ENCODE measurements at regions not wholly inside any gene's neighbourhood (a gene's known extent, or its start where the extent isn't known, plus 50 kb on each side); places are given as distances from the start of the nearest gene placed in this dataset.

DNA sequence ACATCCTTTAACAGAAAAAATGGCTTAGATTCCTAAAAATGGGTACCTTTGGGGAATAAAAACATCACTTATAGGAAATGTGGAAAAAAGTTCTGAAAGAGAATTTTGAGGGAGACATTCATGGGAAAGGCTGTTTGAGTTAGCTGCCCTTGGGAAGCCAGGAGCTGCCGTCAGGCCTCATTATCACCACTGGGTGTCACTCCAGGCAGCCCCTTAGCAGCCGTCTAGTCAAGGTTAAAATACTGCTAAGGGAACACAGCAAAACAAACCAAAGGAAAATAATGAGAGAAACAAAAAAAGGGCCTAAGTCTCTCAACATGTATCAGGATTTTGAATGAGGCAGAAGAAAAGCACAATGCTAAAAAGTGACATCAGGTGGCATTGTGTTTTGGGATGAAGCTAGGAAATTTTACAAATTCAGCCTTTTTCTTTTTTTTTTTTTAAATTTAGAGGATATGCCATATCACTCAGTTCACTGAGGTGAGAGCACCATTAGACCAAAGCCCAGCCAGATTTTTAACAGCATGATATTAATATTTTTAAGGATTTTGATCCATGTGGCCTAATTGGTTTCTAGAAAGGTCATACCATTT, 235.3 kb downstream of the GPAT3 start:
- intact Hi-C loops (cut with micrococcal nuclease) = no loop called here
- Histone ChIP-seq H3K4me3 (ENCODE audit: low read length) (no peak overlapping the region), H3K4me1 (ENCODE audit: control insufficient read depth, insufficient read depth, low read length) (no peaks in the 10 kb centered on the region), H3K9me3 (ENCODE audit: control insufficient read depth, insufficient read depth, low read length) (no peaks in the 10 kb centered on the region), H3K36me3 (ENCODE audit: control insufficient read depth, insufficient read depth, low read length) (no peaks in the 10 kb centered on the region), H3K27ac (ENCODE audit: low read length) (no peak overlapping the region), H3K27me3 (ENCODE audit: control insufficient read depth, insufficient read depth, low read length) (no peaks in the 10 kb centered on the region)
- Mint-ChIP-seq H3K36me3 (no peaks in the 10 kb centered on the region), H3K27ac (no peak overlapping the region), H3K9me3 (no peaks in the 10 kb centered on the region), H3K4me3 (no peak overlapping the region), H3K4me1 (no peaks in the 10 kb centered on the region), H3K27me3 (ENCODE audit: low read depth in 2 of 2) (peaks cover 7 to 8% of the 10 kb centered on the region in 2 donors)
- ATAC-seq (no peak), DNase-seq (no peak)
- TF ChIP-seq CTCF (IDR thresholded peaks at IDR 0.05) = no peak
- WGBS (ENCODE audit: insufficient coverage) = 11% methylated on average over 2 of the region's 2 CpGs

DNA sequence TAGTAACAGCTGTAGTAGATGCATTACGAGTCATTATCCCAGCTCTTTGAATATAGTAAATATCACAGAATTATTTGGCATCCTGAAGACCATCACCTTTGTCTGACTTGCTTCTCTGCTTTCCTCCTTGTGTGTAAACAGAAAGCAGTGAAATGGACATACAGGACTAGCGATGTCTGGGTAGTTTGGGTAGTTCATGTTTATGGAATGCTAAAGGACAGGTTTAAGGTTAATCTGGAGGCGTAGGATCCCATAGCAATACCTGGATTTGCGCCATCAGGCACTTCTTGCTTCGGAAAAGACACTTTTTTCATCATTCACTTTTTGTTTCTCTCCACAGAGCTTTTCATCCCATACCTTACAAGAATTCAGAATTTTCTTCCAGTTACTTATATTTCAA, 232.2 kb downstream of the GPAT3 start:
- no peaks in the 10 kb centered on the region for H3K4me1 ChIP-seq (ENCODE audit: control insufficient read depth, insufficient read depth, low read length)
- no peak overlapping the region for H3K4me3 ChIP-seq (ENCODE audit: low read length)
- no peaks in the 10 kb centered on the region for H3K36me3 ChIP-seq (ENCODE audit: control insufficient read depth, insufficient read depth, low read length)
- WGBS (ENCODE audit: insufficient coverage) = 89% methylated on average over 5 of the region's 5 CpGs
- no peaks in the 10 kb centered on the region for H3K9me3 ChIP-seq (ENCODE audit: control insufficient read depth, insufficient read depth, low read length)
- DNase-seq (no peak), ATAC-seq (no peak)
- Mint-ChIP-seq H3K27me3 (ENCODE audit: low read depth in 2 of 2) (peaks cover 4 to 8% of the 10 kb centered on the region in 2 donors), H3K9me3 (no peaks in the 10 kb centered on the region), H3K4me1 (no peaks in the 10 kb centered on the region), H3K27ac (no peak overlapping the region), H3K4me3 (no peak overlapping the region), H3K36me3 (no peaks in the 10 kb centered on the region)
- no peak for TF ChIP-seq CTCF (IDR thresholded peaks at IDR 0.05)
- H3K27ac ChIP-seq (ENCODE audit: low read length) = no peak overlapping the region
- no peaks in the 10 kb centered on the region for H3K27me3 ChIP-seq (ENCODE audit: control insufficient read depth, insufficient read depth, low read length)
- intact Hi-C loops (cut with micrococcal nuclease) = no loop called here

- DNase-seq (no peak), ATAC-seq (no peak)
- 91% methylated on average over 2 of the region's 2 CpGs for WGBS (ENCODE audit: insufficient coverage)
- Histone ChIP-seq H3K36me3 (ENCODE audit: control insufficient read depth, insufficient read depth, low read length) (no peaks in the 10 kb centered on the region), H3K4me1 (ENCODE audit: control insufficient read depth, insufficient read depth, low read length) (no peaks in the 10 kb centered on the region), H3K9me3 (ENCODE audit: control insufficient read depth, insufficient read depth, low read length) (no peaks in the 10 kb centered on the region), H3K4me3 (ENCODE audit: low read length) (no peak overlapping the region), H3K27me3 (ENCODE audit: control insufficient read depth, insufficient read depth, low read length) (no peaks in the 10 kb centered on the region), H3K27ac (ENCODE audit: low read length) (no peak overlapping the region)
- Mint-ChIP-seq H3K4me1 (no peaks in the 10 kb centered on the region), H3K27me3 (ENCODE audit: low read depth in 2 of 2) (peaks cover 3 to 8% of the 10 kb centered on the region in 2 donors), H3K36me3 (no peaks in the 10 kb centered on the region), H3K4me3 (no peak overlapping the region), H3K27ac (no peak overlapping the region), H3K9me3 (no peaks in the 10 kb centered on the region)
- intact Hi-C loops (cut with micrococcal nuclease) = no loop called here
- no peak for TF ChIP-seq CTCF (IDR thresholded peaks at IDR 0.05)
Measured at GRCh38 chr4:83767067-83767466, 231.2 kb downstream of the GPAT3 start.

DNA sequence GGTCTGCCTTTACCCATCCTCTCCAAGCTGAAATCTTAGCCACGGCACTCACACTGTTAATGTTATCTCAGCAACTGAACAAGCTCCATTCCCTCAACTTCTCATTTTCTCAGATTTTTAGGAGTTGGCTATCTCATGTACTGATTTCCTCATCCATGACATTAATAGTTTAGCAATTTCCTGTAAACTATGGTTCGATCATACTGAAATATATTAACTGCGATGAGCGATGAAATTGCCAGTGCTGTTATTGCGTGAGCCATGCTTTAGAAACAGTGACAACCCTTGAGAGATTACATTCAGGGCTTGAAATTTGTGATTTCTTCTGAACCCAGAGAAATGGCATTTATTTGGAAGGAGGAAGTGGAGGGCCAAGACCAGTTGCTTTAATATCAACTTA, 223.7 kb downstream of the GPAT3 start:
- Mint-ChIP-seq H3K9me3 (no peaks in the 10 kb centered on the region), H3K36me3 (no peaks in the 10 kb centered on the region), H3K4me1 (no peaks in the 10 kb centered on the region), H3K27ac (no peak overlapping the region), H3K4me3 (no peak overlapping the region), H3K27me3 (ENCODE audit: low read depth in 2 of 2) (no peaks in the 10 kb centered on the region)
- ATAC-seq (no peak), DNase-seq (no peak)
- no peak for TF ChIP-seq CTCF (IDR thresholded peaks at IDR 0.05)
- intact Hi-C loops (cut with micrococcal nuclease) = no loop called here
- Histone ChIP-seq H3K4me3 (ENCODE audit: low read length) (no peak overlapping the region), H3K36me3 (ENCODE audit: control insufficient read depth, insufficient read depth, low read length) (no peaks in the 10 kb centered on the region), H3K4me1 (ENCODE audit: control insufficient read depth, insufficient read depth, low read length) (no peaks in the 10 kb centered on the region), H3K27ac (ENCODE audit: low read length) (no peak overlapping the region), H3K27me3 (ENCODE audit: control insufficient read depth, insufficient read depth, low read length) (no peaks in the 10 kb centered on the region), H3K9me3 (ENCODE audit: control insufficient read depth, insufficient read depth, low read length) (no peaks in the 10 kb centered on the region)
- WGBS (ENCODE audit: insufficient coverage) = 97% methylated on average over 5 of the region's 5 CpGs
